ENCODE measurements at regions not wholly inside any gene's neighbourhood (a gene's known extent, or its start where the extent isn't known, plus 50 kb on each side); places are given as distances from the start of the nearest gene placed in this dataset.

DNA sequence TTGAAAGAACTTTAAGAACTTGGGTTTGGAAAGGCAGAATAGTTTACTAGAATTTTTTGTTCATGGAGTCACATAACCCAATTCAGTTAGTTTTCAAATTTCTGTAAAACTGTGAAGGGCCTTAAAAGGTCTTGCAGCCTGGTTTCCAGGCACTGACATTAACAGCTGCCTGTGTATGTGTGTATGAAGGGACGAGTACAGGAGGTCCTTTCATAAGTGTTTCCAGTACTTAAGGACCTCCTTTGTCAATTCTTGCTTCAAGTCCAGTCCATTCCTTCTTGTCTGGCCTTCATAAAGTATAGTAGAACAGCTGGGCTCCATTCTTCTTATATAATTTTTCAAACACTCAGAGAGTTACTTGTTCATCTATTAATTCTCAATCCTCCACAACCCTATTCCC lies 136.5 kb downstream of the NR4A2 start (continued):
- TF ChIP-seq, protein P1, sequence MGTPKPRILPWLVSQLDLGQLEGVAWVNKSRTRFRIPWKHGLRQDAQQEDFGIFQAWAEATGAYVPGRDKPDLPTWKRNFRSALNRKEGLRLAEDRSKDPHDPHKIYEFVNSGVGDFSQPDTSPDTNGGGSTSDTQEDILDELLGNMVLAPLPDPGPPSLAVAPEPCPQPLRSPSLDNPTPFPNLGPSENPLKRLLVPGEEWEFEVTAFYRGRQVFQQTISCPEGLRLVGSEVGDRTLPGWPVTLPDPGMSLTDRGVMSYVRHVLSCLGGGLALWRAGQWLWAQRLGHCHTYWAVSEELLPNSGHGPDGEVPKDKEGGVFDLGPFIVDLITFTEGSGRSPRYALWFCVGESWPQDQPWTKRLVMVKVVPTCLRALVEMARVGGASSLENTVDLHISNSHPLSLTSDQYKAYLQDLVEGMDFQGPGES (IDR thresholded peaks at IDR 0.05; ENCODE audit: low read depth, low read length), result no peak
- TF ChIP-seq, protein P2, sequence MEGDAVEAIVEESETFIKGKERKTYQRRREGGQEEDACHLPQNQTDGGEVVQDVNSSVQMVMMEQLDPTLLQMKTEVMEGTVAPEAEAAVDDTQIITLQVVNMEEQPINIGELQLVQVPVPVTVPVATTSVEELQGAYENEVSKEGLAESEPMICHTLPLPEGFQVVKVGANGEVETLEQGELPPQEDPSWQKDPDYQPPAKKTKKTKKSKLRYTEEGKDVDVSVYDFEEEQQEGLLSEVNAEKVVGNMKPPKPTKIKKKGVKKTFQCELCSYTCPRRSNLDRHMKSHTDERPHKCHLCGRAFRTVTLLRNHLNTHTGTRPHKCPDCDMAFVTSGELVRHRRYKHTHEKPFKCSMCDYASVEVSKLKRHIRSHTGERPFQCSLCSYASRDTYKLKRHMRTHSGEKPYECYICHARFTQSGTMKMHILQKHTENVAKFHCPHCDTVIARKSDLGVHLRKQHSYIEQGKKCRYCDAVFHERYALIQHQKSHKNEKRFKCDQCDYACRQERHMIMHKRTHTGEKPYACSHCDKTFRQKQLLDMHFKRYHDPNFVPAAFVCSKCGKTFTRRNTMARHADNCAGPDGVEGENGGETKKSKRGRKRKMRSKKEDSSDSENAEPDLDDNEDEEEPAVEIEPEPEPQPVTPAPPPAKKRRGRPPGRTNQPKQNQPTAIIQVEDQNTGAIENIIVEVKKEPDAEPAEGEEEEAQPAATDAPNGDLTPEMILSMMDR (IDR thresholded peaks at IDR 0.05), result no peak
- TF ChIP-seq, protein P3, sequence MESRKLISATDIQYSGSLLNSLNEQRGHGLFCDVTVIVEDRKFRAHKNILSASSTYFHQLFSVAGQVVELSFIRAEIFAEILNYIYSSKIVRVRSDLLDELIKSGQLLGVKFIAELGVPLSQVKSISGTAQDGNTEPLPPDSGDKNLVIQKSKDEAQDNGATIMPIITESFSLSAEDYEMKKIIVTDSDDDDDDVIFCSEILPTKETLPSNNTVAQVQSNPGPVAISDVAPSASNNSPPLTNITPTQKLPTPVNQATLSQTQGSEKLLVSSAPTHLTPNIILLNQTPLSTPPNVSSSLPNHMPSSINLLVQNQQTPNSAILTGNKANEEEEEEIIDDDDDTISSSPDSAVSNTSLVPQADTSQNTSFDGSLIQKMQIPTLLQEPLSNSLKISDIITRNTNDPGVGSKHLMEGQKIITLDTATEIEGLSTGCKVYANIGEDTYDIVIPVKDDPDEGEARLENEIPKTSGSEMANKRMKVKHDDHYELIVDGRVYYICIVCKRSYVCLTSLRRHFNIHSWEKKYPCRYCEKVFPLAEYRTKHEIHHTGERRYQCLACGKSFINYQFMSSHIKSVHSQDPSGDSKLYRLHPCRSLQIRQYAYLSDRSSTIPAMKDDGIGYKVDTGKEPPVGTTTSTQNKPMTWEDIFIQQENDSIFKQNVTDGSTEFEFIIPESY (IDR thresholded peaks at IDR 0.05; ENCODE audit: borderline replicate concordance, low read depth), result no peak
- TF ChIP-seq, protein P4, sequence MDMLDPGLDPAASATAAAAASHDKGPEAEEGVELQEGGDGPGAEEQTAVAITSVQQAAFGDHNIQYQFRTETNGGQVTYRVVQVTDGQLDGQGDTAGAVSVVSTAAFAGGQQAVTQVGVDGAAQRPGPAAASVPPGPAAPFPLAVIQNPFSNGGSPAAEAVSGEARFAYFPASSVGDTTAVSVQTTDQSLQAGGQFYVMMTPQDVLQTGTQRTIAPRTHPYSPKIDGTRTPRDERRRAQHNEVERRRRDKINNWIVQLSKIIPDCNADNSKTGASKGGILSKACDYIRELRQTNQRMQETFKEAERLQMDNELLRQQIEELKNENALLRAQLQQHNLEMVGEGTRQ (IDR thresholded peaks at IDR 0.05; ENCODE audit: borderline replicate concordance, low read depth, low read length), result no peak
- TF ChIP-seq SIN3A (IDR thresholded peaks at IDR 0.05; ENCODE audit: borderline replicate concordance, low read depth, low read length), result no peak
- TF ChIP-seq RAD21 (IDR thresholded peaks at IDR 0.05; ENCODE audit: low read length), result no peak
- no peak for TF ChIP-seq TAF1 (IDR thresholded peaks at IDR 0.05; ENCODE audit: borderline replicate concordance, low read depth, low read length)
- no peak for TF ChIP-seq SMC3 (IDR thresholded peaks at IDR 0.05; ENCODE audit: low read depth, low read length)

DNA sequence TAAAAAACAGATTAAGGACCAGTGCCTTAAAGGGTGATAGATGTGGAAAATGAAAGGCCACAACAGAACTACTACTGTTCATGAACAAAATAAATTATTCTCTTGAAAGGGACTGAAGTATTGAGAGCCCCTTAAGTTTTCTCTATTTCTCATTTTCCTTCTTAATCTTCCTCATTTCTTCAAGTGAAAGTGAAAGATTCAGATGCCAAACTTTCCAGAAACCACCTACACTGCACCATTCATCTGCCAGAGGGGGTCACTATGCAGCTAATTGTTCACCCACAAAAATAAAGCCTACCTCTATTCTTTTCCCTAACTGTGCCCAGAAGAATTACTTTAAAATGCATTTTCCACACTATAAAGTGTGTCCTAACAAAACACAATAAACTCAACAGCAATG lies 140.1 kb downstream of the NR4A2 start:
- H3K4me2 ChIP-seq, result no peak overlapping the region
- no peak for DNase-seq
- no peaks in the 10 kb centered on the region for H3K79me2 ChIP-seq (ENCODE audit: insufficient read depth)
- no peaks in the 10 kb centered on the region for H4K20me1 ChIP-seq (ENCODE audit: insufficient read depth)
- ChIA-PET POLR2A (no interaction called here), CTCF (no interaction called here)
- H3F3A ChIP-seq (replicated peaks; ENCODE audit: insufficient read depth), result no peaks in the 10 kb centered on the region
- H3K9me3 ChIP-seq, result no peaks in the 10 kb centered on the region
- no peaks in the 10 kb centered on the region for H3K36me3 ChIP-seq (replicated peaks in 1 of 2; ENCODE audit: control insufficient read depth in 1 of 2, insufficient read depth in 2 of 2, low read length in 1 of 2)
- no peak overlapping the region for H3K4me3 ChIP-seq (ENCODE audit: low read depth in 2 of 2, low read length in 1 of 2)
- no peak overlapping the region for H3K27ac ChIP-seq (ENCODE audit: low read depth in 2 of 2, low read length in 1 of 2)
- H2AFZ ChIP-seq (ENCODE audit: low read depth), result no peak overlapping the region
- H3K9me2 ChIP-seq, result no peaks in the 10 kb centered on the region
- no peak for TF ChIP-seq SMC3 (IDR thresholded peaks at IDR 0.05; ENCODE audit: low read depth, low read length)
- no peak for TF ChIP-seq MEF2A (IDR thresholded peaks at IDR 0.05; ENCODE audit: borderline replicate concordance, low read depth)
- TF ChIP-seq NFIC (IDR thresholded peaks at IDR 0.05; ENCODE audit: borderline replicate concordance), result no peak
- TF ChIP-seq, protein P2 (IDR thresholded peaks at IDR 0.05), result peak; percentile 14; the same call in 1 of the 2 replicates
- TF ChIP-seq ELF1 (IDR thresholded peaks at IDR 0.05), result no peak
- no peak for TF ChIP-seq RXRA (IDR thresholded peaks at IDR 0.05; ENCODE audit: borderline replicate concordance, low read depth)
- TF ChIP-seq GABPA (IDR thresholded peaks at IDR 0.05; ENCODE audit: low read depth), result no peak
- TF ChIP-seq TAF1 (IDR thresholded peaks at IDR 0.05; ENCODE audit: borderline replicate concordance, low read depth, low read length), result no peak
- H3K9ac ChIP-seq, result no peak overlapping the region
- H3K27me3 ChIP-seq (ENCODE audit: insufficient read depth), result no peaks in the 10 kb centered on the region
- H3K4me1 ChIP-seq (ENCODE audit: control insufficient read depth in 1 of 2, insufficient read depth in 2 of 2, low read depth in 1 of 2, low read length in 1 of 2), result no peaks in the 10 kb centered on the region
